ENCODE measurements at regions not wholly inside any gene's neighbourhood (a gene's known extent, or its start where the extent isn't known, plus 50 kb on each side); places are given as distances from the start of the nearest gene placed in this dataset.

- no peak for DNase-seq (ENCODE audit: low read depth)
Measured at GRCh38 chr11:119937412-119937811, 200.5 kb downstream of the TRIM29 start.

GRCh38 chr11:119936426-119936825 is 201.5 kb downstream of the TRIM29 start:
- no peak for DNase-seq (ENCODE audit: low read depth)

GRCh38 chr11:119935349-119935925 is 202.5 kb downstream of the TRIM29 start:
- no peak for DNase-seq (ENCODE audit: low read depth)

GRCh38 chr11:119934866-119935265 is 203.0 kb downstream of the TRIM29 start:
- no peak for DNase-seq (ENCODE audit: low read depth)

GRCh38 chr11:119934267-119934666 is 203.6 kb downstream of the TRIM29 start:
- DNase-seq (ENCODE audit: low read depth): no peak

GRCh38 chr11:119933584-119933983 is 204.3 kb downstream of the TRIM29 start:
- DNase-seq (ENCODE audit: low read depth): no peak

GRCh38 chr11:119932828-119933562 is 204.0 kb upstream of the NECTIN1 start:
- no peak for DNase-seq (ENCODE audit: low read depth)

GRCh38 chr11:119928047-119928446 is 199.0 kb upstream of the NECTIN1 start:
- no peak for DNase-seq (ENCODE audit: low read depth)

- DNase-seq (ENCODE audit: low read depth): no peak
Measured at GRCh38 chr11:119924017-119924416, 195.0 kb upstream of the NECTIN1 start.

GRCh38 chr11:119921571-119921970 is 192.6 kb upstream of the NECTIN1 start:
- DNase-seq (ENCODE audit: low read depth): no peak

GRCh38 chr11:119920666-119921387 is 191.8 kb upstream of the NECTIN1 start:
- DNase-seq (ENCODE audit: low read depth): no peak

- no peak for DNase-seq (ENCODE audit: low read depth)
Measured at GRCh38 chr11:119919656-119920055, 190.7 kb upstream of the NECTIN1 start.

GRCh38 chr11:119918347-119918746 is 189.3 kb upstream of the NECTIN1 start:
- no peak for DNase-seq (ENCODE audit: low read depth)

- DNase-seq (ENCODE audit: low read depth): no peak
Measured at GRCh38 chr11:119916568-119916967, 187.6 kb upstream of the NECTIN1 start.

- DNase-seq (ENCODE audit: low read depth): no peak
Measured at GRCh38 chr11:119912229-119912628, 183.2 kb upstream of the NECTIN1 start.

GRCh38 chr11:119910650-119911049 is 181.7 kb upstream of the NECTIN1 start:
- DNase-seq (ENCODE audit: low read depth): no peak

- no peak for DNase-seq (ENCODE audit: low read depth)
Measured at GRCh38 chr11:119910051-119910450, 181.1 kb upstream of the NECTIN1 start.

GRCh38 chr11:119909495-119909894 is 180.5 kb upstream of the NECTIN1 start:
- no peak for DNase-seq (ENCODE audit: low read depth)

GRCh38 chr11:119909077-119909476 is 180.1 kb upstream of the NECTIN1 start:
- DNase-seq (ENCODE audit: low read depth): no peak

- DNase-seq (ENCODE audit: low read depth): no peak
Measured at GRCh38 chr11:119908573-119908904, 179.5 kb upstream of the NECTIN1 start.

GRCh38 chr11:119907878-119908572 is 179.0 kb upstream of the NECTIN1 start:
- DNase-seq (ENCODE audit: low read depth): no peak

GRCh38 chr11:119907122-119907851 is 178.3 kb upstream of the NECTIN1 start:
- no peak for DNase-seq (ENCODE audit: low read depth)
